Heart right ventricle (tissue), 16 donors: ENCODE measurements at regions not wholly inside any gene's neighbourhood (a gene's known extent, or its start where the extent isn't known, plus 50 kb on each side); places are given as distances from the start of the nearest gene placed in this dataset.
"Not testable (repeated sequence)": the region's sequence is repeated elsewhere in the genome, so short reads cannot be mapped to it uniquely, and the experiment has no call there.

Experiments
- ATAC-seq, 8 donors: fragments of 200-7000 bp; cut with Tn5 transposase; one replicate each; pipeline ENCODE4 v1.9.1; 2020; ENCODE audit warnings: mild to moderate bottlenecking in 8 of 8, moderate library complexity in 8 of 8, moderate number of reproducible peaks in 1 of 8
- DNase-seq, 2 donors: peaks; one replicate each; pipeline ENCODE4 v3.0.0-alpha.2; 2020
- H3K27ac ChIP-seq, 10 donors: fragments of 200-600 bp; sonication (generic) in 2 of 10; one replicate each; pipeline versions ENCODE4 v1.5.0 to v1.8.0; 2020 to 2022; ENCODE audit warnings: mild to moderate bottlenecking in 3 of 10
- H3K27me3 ChIP-seq, 7 donors: fragments of 200-600 bp; one replicate each; pipeline ENCODE4 v1.8.0; 2021 to 2022; ENCODE audit warnings: mild to moderate bottlenecking in 2 of 7
- H3K36me3 ChIP-seq, 9 donors: fragments of 200-600 bp; sonication (generic) in 1 of 9; one replicate each; pipeline versions ENCODE4 v1.5.0 to v1.8.0; 2020 to 2022; ENCODE audit warnings: mild to moderate bottlenecking in 2 of 9
- H3K4me1 ChIP-seq, 9 donors: fragments of 200-600 bp; sonication (generic) in 1 of 9; one replicate each; pipeline versions ENCODE4 v1.5.0 to v1.8.0; 2020 to 2022; ENCODE audit warnings: mild to moderate bottlenecking in 4 of 9
- H3K4me3 ChIP-seq, 10 donors: fragments of 200-600 bp; sonication (generic) in 2 of 10; one replicate each; pipeline versions ENCODE4 v1.5.0 to v1.8.0; 2020 to 2022; ENCODE audit warnings: mild to moderate bottlenecking in 7 of 10, moderate library complexity in 2 of 10
- H3K9me3 ChIP-seq, 11 donors: fragments of 200-600 bp in 10 of 11; sonication (generic) in 2 of 11; one replicate each; pipeline versions ENCODE4 v1.5.0 to v1.8.0; 2013 to 2022; ENCODE audit warnings: mild to moderate bottlenecking in 2 of 11, control low read depth in 1 of 11, moderate library complexity in 1 of 11
- CTCF ChIP-seq, 9 donors: fragments of 200-600 bp; sonication (generic) in 2 of 9; IDR thresholded peaks; one replicate each; pipeline versions ENCODE4 v1.5.0 to v1.8.0; 2021 to 2022; ENCODE audit warnings: antibody characterized with exemption in 9 of 9, mild to moderate bottlenecking in 5 of 9, moderate library complexity in 1 of 9
- WGBS, 2 donors: extraction: QIAGEN DNeasy Blood & Tissue Kit; methylation state at CpG; one replicate each; pipeline ENCODE4 v1.1.7; 2013; ENCODE audit warnings: inconsistent platforms in 1 of 2; 5-methylcytosine and 5-hydroxymethylcytosine counted together
- intact Hi-C, 10 donors: fragments of 100-400 bp; cut with DNase I; formaldehyde crosslinking; loops; one replicate each; pipeline versions ENCODE4 v1.11.1 to v1.14.2; 2022
- donor health status: Arrhythmogenic right ventricular cardiomyopathy.
- donor health status: ischemic (EF 13 %, LVEDD 7.1; RV severe dilation, severe dysfunction).
- donor health status: healthy with polysubstance abuse.
- donor health status: DM: no; HTN: yes; CAD: no.
- donor health status: DM: no; HTN: no; CAD: no.
- donor health status: ischemic (EF 25% LVEDD 6.9; RV normal size, moderate dysfunction).
- donor health status: ischemic (EF 25% LVEDD 5.7; RV mildly dilated, moderate dysfunction).
- donor health status: healthy.
- donor health status: DM: yes; HTN: yes; CAD: no.
- donor health status: Ischemic cardiomyopathy.
- donor health status: ischemic (EF 35%, LVEDD 5.7; RV mildly dilated, moderate dysfunction).
- donor health status: nonischemic (EF 11% LVEDD 7.7; RV severe dilation, severe dysfunction).
- donor health status: DM: yes; HTN: yes; CAD: no.
- donor health status: PGD.
- donor health status: ischemic (EF 29% LVEDD 5.4; RV normal size, mild dysfunction).
- donor health status: nonischemic (EF 23%, LVEDD 6.1; RV moderate dilation, normal function).

GRCh38 chr14:105952222-105952621 lies 425.8 kb downstream of the TMEM121 start:
- intact Hi-C loops, result no loop called here
- no peak for DNase-seq
- no peak for TF ChIP-seq CTCF (IDR thresholded peaks at IDR 0.05)
- peaks cover 0 to 16% (median 0%) of the 10 kb centered on the region in 11 donors for H3K9me3 ChIP-seq
- no peak for ATAC-seq
- H3K4me1 ChIP-seq, result no peaks in the 10 kb centered on the region
- H3K4me3 ChIP-seq, result no peak overlapping the region
- 66 to 75% methylated on average over 5 of the region's 5 CpGs for WGBS, 2 donors
- H3K36me3 ChIP-seq, result no peaks in the 10 kb centered on the region
- H3K27ac ChIP-seq, result no peak overlapping the region
- peaks cover 0 to 24% (median 4%) of the 10 kb centered on the region in 7 donors for H3K27me3 ChIP-seq

- H3K27me3 ChIP-seq, result peaks cover 0 to 24% (median 4%) of the 10 kb centered on the region in 7 donors
- H3K9me3 ChIP-seq, result peaks cover 0 to 19% (median 0%) of the 10 kb centered on the region in 11 donors
- no peak for TF ChIP-seq CTCF (IDR thresholded peaks at IDR 0.05)
- intact Hi-C loops, result no loop called here
- DNase-seq (no peak), ATAC-seq (no peak)
- no peak overlapping the region for H3K4me3 ChIP-seq
- no peak overlapping the region for H3K27ac ChIP-seq
- H3K4me1 ChIP-seq, result no peaks in the 10 kb centered on the region
- no peaks in the 10 kb centered on the region for H3K36me3 ChIP-seq
- WGBS, 2 donors, result 16 to 49% methylated on average over 1 of the region's 1 CpG
Measured at GRCh38 chr14:105952826-105953225, 426.4 kb downstream of the TMEM121 start.

GRCh38 chr14:105961625-105962024 lies 435.2 kb downstream of the TMEM121 start:
- ATAC-seq, H3K36me3 ChIP-seq, H3K4me3 ChIP-seq, DNase-seq, H3K27me3 ChIP-seq, H3K4me1 ChIP-seq, intact Hi-C loops, H3K27ac ChIP-seq: not testable (repeated sequence)
- H3K9me3 ChIP-seq, result peaks cover 0 to 30% (median 3%) of the 10 kb centered on the region in 11 donors
- 80 to 81% methylated on average over 6 of the region's 6 CpGs for WGBS, 2 donors

GRCh38 chr14:105962532-105962931 lies 436.1 kb downstream of the TMEM121 start:
- peaks cover 0 to 6% (median 0%) of the 10 kb centered on the region in 7 donors for H3K27me3 ChIP-seq
- no peak for ATAC-seq
- no peak overlapping the region for H3K4me3 ChIP-seq
- intact Hi-C loops, result no loop called here
- 70 to 75% methylated on average over 3 of the region's 3 CpGs for WGBS, 2 donors
- H3K9me3 ChIP-seq, result peaks cover 0 to 25% (median 0%) of the 10 kb centered on the region in 11 donors
- no peaks in the 10 kb centered on the region for H3K4me1 ChIP-seq
- no peaks in the 10 kb centered on the region for H3K36me3 ChIP-seq
- no peak overlapping the region for H3K27ac ChIP-seq
- no peak for DNase-seq
- TF ChIP-seq CTCF (IDR thresholded peaks at IDR 0.05), result no peak

GRCh38 chr14:105968291-105968690 lies 441.9 kb downstream of the TMEM121 start:
- H3K9me3 ChIP-seq, result no peaks in the 10 kb centered on the region
- H3K27me3 ChIP-seq, result peaks cover 0 to 10% (median 0%) of the 10 kb centered on the region in 7 donors
- no peaks in the 10 kb centered on the region for H3K4me1 ChIP-seq
- WGBS, 2 donors, result 60 to 77% methylated on average over 11 of the region's 11 CpGs
- no peak overlapping the region for H3K27ac ChIP-seq
- no peak for TF ChIP-seq CTCF (IDR thresholded peaks at IDR 0.05)
- DNase-seq, result no peak
- intact Hi-C loops, result no loop called here
- no peak overlapping the region for H3K4me3 ChIP-seq
- no peaks in the 10 kb centered on the region for H3K36me3 ChIP-seq
- no peak for ATAC-seq

- 57 to 66% methylated on average over 6 of the region's 6 CpGs for WGBS, 2 donors
- H3K27ac ChIP-seq, intact Hi-C loops, DNase-seq, ATAC-seq, H3K4me3 ChIP-seq, H3K4me1 ChIP-seq, H3K36me3 ChIP-seq, H3K9me3 ChIP-seq: not testable (repeated sequence)
- peaks cover 0 to 16% (median 0%) of the 10 kb centered on the region in 7 donors for H3K27me3 ChIP-seq
Measured at GRCh38 chr14:105969026-105969425, 442.6 kb downstream of the TMEM121 start.

- H3K36me3 ChIP-seq, intact Hi-C loops, H3K9me3 ChIP-seq, ATAC-seq, H3K4me1 ChIP-seq, DNase-seq, H3K4me3 ChIP-seq, H3K27ac ChIP-seq: not testable (repeated sequence)
- WGBS, 2 donors, result 81 to 87% methylated on average over 8 of the region's 8 CpGs
- H3K27me3 ChIP-seq, result peaks cover 0 to 23% (median 5%) of the 10 kb centered on the region in 7 donors
Measured at GRCh38 chr14:105970821-105971220, 444.4 kb downstream of the TMEM121 start.
